ENCODE measurements at regions not wholly inside any gene's neighbourhood (a gene's known extent, or its start where the extent isn't known, plus 50 kb on each side); places are given as distances from the start of the nearest gene placed in this dataset.
"Not testable (repeated sequence)": the region's sequence is repeated elsewhere in the genome, so short reads cannot be mapped to it uniquely, and the experiment has no call there.

- not testable (repeated sequence) for DNase-seq (ENCODE audit: low spot score)
Measured at GRCh38 chr2:89305623-89306022, 614.1 kb downstream of the RPIA start.

DNA sequence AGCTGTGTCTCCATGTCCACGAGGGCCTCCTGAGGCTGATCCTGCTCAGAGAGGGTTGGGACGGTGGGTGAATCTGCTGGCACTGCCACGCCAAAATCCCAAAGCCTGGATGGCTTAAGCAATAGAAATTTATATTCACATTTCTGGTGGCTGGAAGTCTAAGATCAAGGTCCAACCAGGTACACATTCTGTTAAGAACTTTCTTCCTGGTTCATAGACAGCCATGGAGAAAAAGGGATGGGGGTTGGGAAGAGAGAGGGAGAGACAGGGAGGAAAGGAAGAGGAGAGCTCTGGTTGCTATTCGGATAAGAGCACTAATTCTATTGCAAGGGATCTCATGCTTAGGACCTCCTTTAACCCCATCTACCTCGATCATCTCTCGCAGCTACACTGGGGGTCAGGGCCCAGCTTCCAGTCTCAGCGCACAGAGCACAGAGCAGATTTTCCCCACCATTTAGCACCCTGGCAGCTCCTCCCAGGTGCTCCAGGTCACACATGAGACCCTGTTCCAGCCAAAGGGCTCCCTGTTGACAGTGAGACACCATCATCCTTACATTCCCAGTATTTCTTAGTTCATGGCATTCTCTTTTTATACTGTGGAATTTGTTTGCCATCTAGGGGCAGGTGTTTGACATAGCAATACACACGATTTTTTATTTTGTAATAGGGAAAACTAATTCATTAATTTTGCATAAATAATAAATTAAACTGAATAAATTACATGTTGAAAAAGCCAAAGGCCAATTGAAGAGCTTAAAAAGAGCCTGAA lies 615.6 kb downstream of the RPIA start:
- not testable (repeated sequence) for DNase-seq (ENCODE audit: low spot score)

- not testable (repeated sequence) for DNase-seq (ENCODE audit: low spot score)
Measured at GRCh38 chr2:89318990-89319389, 627.5 kb downstream of the RPIA start.

- not testable (repeated sequence) for DNase-seq (ENCODE audit: low spot score)
Measured at GRCh38 chr2:89325894-89326293, 634.4 kb downstream of the RPIA start.

DNA sequence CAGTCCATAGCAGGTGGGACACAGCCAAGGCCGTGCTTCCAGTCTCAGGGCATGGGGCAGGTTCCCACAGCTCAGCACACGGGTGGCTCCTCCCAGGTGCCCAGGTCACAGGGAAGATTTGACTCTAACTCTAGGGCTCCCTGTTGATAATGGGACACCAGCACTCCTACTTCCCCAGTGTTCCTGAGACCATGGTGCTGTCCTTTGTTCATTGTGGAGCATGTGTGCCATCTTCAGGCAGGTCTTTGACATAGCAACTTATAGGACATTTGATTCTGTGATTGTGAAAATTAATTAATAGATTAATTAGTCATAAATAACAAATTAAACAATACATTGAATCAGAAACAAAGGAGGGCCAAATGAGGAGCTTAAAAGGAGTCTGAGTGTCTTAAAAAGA lies 635.0 kb downstream of the RPIA start:
- not testable (repeated sequence) for DNase-seq (ENCODE audit: low spot score)

GRCh38 chr2:89328790-89329189 lies 637.3 kb downstream of the RPIA start:
- DNase-seq (ENCODE audit: low spot score): not testable (repeated sequence)

All from D341Med (cell line).